K562 (cell line): ENCODE measurements at regions not wholly inside any gene's neighbourhood (a gene's known extent, or its start where the extent isn't known, plus 50 kb on each side); places are given as distances from the start of the nearest gene placed in this dataset.

Source experiments
- ATAC-seq: fragments of 200-7000 bp; cut with Tn5 transposase; 3 replicates; pipeline ENCODE4 v1.9.1; 2020; ENCODE audit warnings: moderate library complexity
- BruUV-seq: library from RNA; stranded (reverse); fragments of 400-500 nt; replicated peaks from 2 replicates; lab custom pipeline; 2021; lab: Mats Ljungman, UMichigan
- CTCF ChIA-PET: fragments of 300-600 bp; formaldehyde crosslinking; extraction: SDS; loops from one replicate; lab custom pipeline; 2021; ENCODE audit warnings: low intra/inter-chr PET ratio; lab: Yijun Ruan, JAX
- POLR2A ChIA-PET: fragments of 300-600, 350-650 bp; sonication (Branson Sonifier 250); formaldehyde crosslinking; extraction: SDS; loops from one replicate; lab custom pipeline; 2021; ENCODE audit warnings: antibody characterized with exemption, inconsistent platforms; lab: Yijun Ruan, JAX
- DNase-seq, 4 experiments: peaks; one replicate each; pipeline versions ENCODE4 v3.0.0 to v3.0.0-alpha.2; 2011 to 2018; ENCODE audit warnings: low spot score in 3 of 4, mixed read lengths in 3 of 4; ENCODE audit errors: extremely low read depth in 1 of 4
- FAIRE-seq: peaks from 2 replicates; lab custom pipeline; 2011; peaks lifted over from hg19 to GRCh38; lab: Jason Lieb, UNC
- H2AFZ ChIP-seq: 2 replicates; pipeline ENCODE4 v1.6.0; 2011; ENCODE audit warnings: low read depth, low read length, control low read depth, inconsistent platforms
- H3K27ac ChIP-seq: fragments of 200-600 bp; 3 replicates; pipeline ENCODE4 v1.8.0; 2011; ENCODE audit warnings: low read depth, mild to moderate bottlenecking, control low read depth, inconsistent platforms, low read length, moderate library complexity, mixed read lengths; ENCODE audit errors: extremely low read depth
- H3K27me3 ChIP-seq, 2 experiments: fragments of 300-600 bp in 1 of 2; 2 replicates in 1 of 2; 3 replicates in 1 of 2; pipeline versions ENCODE4 v1.6.0 to v1.8.0; 2011; ENCODE audit warnings: inconsistent platforms in 2 of 2, low read length in 2 of 2, mild to moderate bottlenecking in 1 of 2, mixed read lengths in 1 of 2, moderate library complexity in 1 of 2; ENCODE audit not compliant: control insufficient read depth in 2 of 2, insufficient read depth in 2 of 2
- H3K36me3 ChIP-seq: fragments of 300-600 bp; 3 replicates; pipeline ENCODE4 v1.8.0; 2011; ENCODE audit warnings: mild to moderate bottlenecking, low read length, inconsistent platforms; ENCODE audit not compliant: control insufficient read depth, insufficient read depth
- H3K4me1 ChIP-seq, 2 experiments: fragments of 200-600 bp in 1 of 2; replicated peaks in 1 of 2; 2 replicates in 1 of 2; 3 replicates in 1 of 2; pipeline versions ENCODE4 v1.5.1 to v1.8.0; 2011; ENCODE audit warnings: inconsistent platforms in 2 of 2, low read length in 2 of 2, mild to moderate bottlenecking in 1 of 2, mixed read lengths in 1 of 2, moderate library complexity in 1 of 2; ENCODE audit not compliant: control insufficient read depth in 2 of 2, insufficient read depth in 2 of 2
- H3K4me2 ChIP-seq: 2 replicates; pipeline ENCODE4 v1.6.1; 2011; ENCODE audit warnings: low read length, control low read depth, inconsistent platforms, mixed read lengths; ENCODE audit not compliant: insufficient read depth
- H3K4me3 ChIP-seq: fragments of 200-600 bp; sonication (generic), shearing (Covaris generic); 2 replicates; pipeline ENCODE4 v1.5.1; 2016; ENCODE audit warnings: control low read depth, inconsistent platforms
- H3K79me2 ChIP-seq: fragments of 200-600 bp; 3 replicates; pipeline ENCODE4 v1.8.0; 2011; ENCODE audit warnings: low read length, inconsistent platforms; ENCODE audit not compliant: control insufficient read depth, insufficient read depth
- H3K9ac ChIP-seq, 2 experiments: 2 replicates each; pipeline versions ENCODE4 v1.6.0 to v1.6.1; 2011; ENCODE audit warnings: low read depth in 2 of 2, low read length in 2 of 2, control low read depth in 1 of 2, inconsistent platforms in 1 of 2, mild to moderate bottlenecking in 1 of 2, mixed read lengths in 1 of 2; ENCODE audit not compliant: insufficient read depth in 1 of 2
- H3K9me1 ChIP-seq: one replicate; pipeline ENCODE4 v1.6.0; 2011; ENCODE audit warnings: inconsistent platforms, mild to moderate bottlenecking, low read length, moderate library complexity; ENCODE audit not compliant: control insufficient read depth, insufficient read depth
- H3K9me3 ChIP-seq: replicated peaks from 2 replicates; pipeline ENCODE4 v1.5.1; 2011; ENCODE audit warnings: low read depth, low read length, inconsistent platforms; ENCODE audit not compliant: control insufficient read depth, insufficient read depth
- H4K20me1 ChIP-seq: replicated peaks from 2 replicates; pipeline ENCODE4 v1.6.1; 2011; ENCODE audit warnings: low read length, inconsistent platforms, mixed read lengths; ENCODE audit not compliant: control insufficient read depth, insufficient read depth
- ASH1L ChIP-seq: fragments of 450-650 bp; IDR thresholded peaks from 2 replicates; pipeline ENCODE4 v1.6.1; 2018; ENCODE audit warnings: borderline replicate concordance, mild to moderate bottlenecking, low read depth; ENCODE audit not compliant: partially characterized antibody
- DPF2 ChIP-seq: fragments of 450-650 bp; IDR thresholded peaks from 2 replicates; pipeline ENCODE4 v1.6.1; 2016
- ETS1 ChIP-seq: conservative IDR thresholded peaks from 2 replicates; pipeline ENCODE4 v1.6.1; 2011; ENCODE audit warnings: low read depth, mild to moderate bottlenecking, low read length; ENCODE audit not compliant: control insufficient read depth
- HDAC6 ChIP-seq: IDR thresholded peaks from 2 replicates; pipeline ENCODE4 v1.6.1; 2012; ENCODE audit warnings: low read depth, mild to moderate bottlenecking, control low read depth, inconsistent platforms, low read length, moderate library complexity
- NCOA4 ChIP-seq: fragments of 450-650 bp; IDR thresholded peaks from 2 replicates; pipeline ENCODE4 v1.6.1; 2018; ENCODE audit warnings: mild to moderate bottlenecking; ENCODE audit not compliant: partially characterized antibody
- PPARD ChIP-seq: fragments of 250-450 bp; sonication (Bioruptor Pico); IDR thresholded peaks from 2 replicates; pipeline ENCODE4 v1.8.0; 2022; ENCODE audit warnings: inconsistent platforms, mild to moderate bottlenecking, moderate library complexity
- TCF15 ChIP-seq: fragments of 250-450 bp; sonication (Bioruptor Pico); IDR thresholded peaks from 2 replicates; pipeline ENCODE4 v1.8.0; 2022; ENCODE audit warnings: moderate library complexity, mild to moderate bottlenecking, inconsistent platforms
- TCF3 ChIP-seq: sonication (generic); formaldehyde crosslinking; IDR thresholded peaks from 2 replicates; pipeline ENCODE4 v1.4.0; 2020; ENCODE audit warnings: mild to moderate bottlenecking, missing genetic modification reagents
- ZNF165 ChIP-seq: fragments of 250-450 bp; sonication (Bioruptor Pico); IDR thresholded peaks from 2 replicates; pipeline ENCODE4 v1.4.0; 2020; ENCODE audit warnings: borderline replicate concordance
- ZNF224 ChIP-seq: sonication (generic); formaldehyde crosslinking; IDR thresholded peaks from 2 replicates; pipeline ENCODE4 v1.8.0; 2022; ENCODE audit warnings: mild to moderate bottlenecking, missing genetic modification reagents
- ZNF274 ChIP-seq: IDR thresholded peaks from 2 replicates; pipeline ENCODE4 v1.6.1; 2011; ENCODE audit warnings: low read depth, mild to moderate bottlenecking, low read length, moderate library complexity, borderline replicate concordance
- ZNF77 ChIP-seq: fragments of 250-450 bp; sonication (Bioruptor Pico); IDR thresholded peaks from 2 replicates; pipeline ENCODE4 v1.5.0; 2020
- WGBS: fragments of 100-300 bp; shearing (Covaris generic); methylation state at CpG from one replicate; pipeline ENCODE4 v1.1.6; 2016; ENCODE audit warnings: low coverage, mixed read lengths; ENCODE audit not compliant: insufficient coverage; ENCODE audit errors: missing lambda C conversion rate; 5-methylcytosine and 5-hydroxymethylcytosine counted together
- in situ Hi-C: fragments of 300-500 bp; cut with MboI; formaldehyde crosslinking; loops from 4 replicates; pipeline ENCODE4 v1.15.0; 2018; ENCODE audit warnings: inconsistent platforms, mixed read lengths
- intact Hi-C: fragments of 100-400 bp; cut with micrococcal nuclease; formaldehyde crosslinking; loops from 2 replicates; pipeline ENCODE4 v1.14.2; 2022

GRCh38 chr2:156955701-156956100 is 301.8 kb upstream of the GALNT5 start (continued):
- TF ChIP-seq NCOA4 (no peak), TCF3 (CRISPR knock-in tag) (no peak), PPARD (CRISPR knock-in tag) (no peak), ASH1L (no peak), ZNF77 (CRISPR knock-in tag) (no peak)

- H2AFZ ChIP-seq, result no peak overlapping the region
- 4% methylated on average over 2 of the region's 2 CpGs for WGBS
- intact Hi-C loops, result no loop called here
- DNase-seq, result no peak
- no peaks in the 10 kb centered on the region for H3K9me1 ChIP-seq
- 0 out of 5 replicates have a peak, but pooled peaks cover 0 to 3% of the 10 kb centered on the region in 2 experiments for H3K4me1 ChIP-seq
- ChIA-PET CTCF (no interaction called here), POLR2A (no interaction called here)
- H3K4me3 ChIP-seq, result no peak overlapping the region
- H3K4me2 ChIP-seq, result no peak overlapping the region
- no peaks in the 10 kb centered on the region for H3K27me3 ChIP-seq
- no peak overlapping the region for H3K9ac ChIP-seq
- no TSS peak for BruUV-seq
- no peaks in the 10 kb centered on the region for H3K79me2 ChIP-seq
- no peak for TF ChIP-seq TCF15
- no peak for TF ChIP-seq DPF2
- no peak for TF ChIP-seq ZNF224 (CRISPR knock-in tag)
- no peak for TF ChIP-seq ETS1
- TF ChIP-seq ZNF165 (CRISPR knock-in tag), result no peak
- no peak for TF ChIP-seq HDAC6
- no peak for TF ChIP-seq ZNF274
- in situ Hi-C loops, result no loop called here
- ATAC-seq, result no peak
- no peaks in the 10 kb centered on the region for H3K9me3 ChIP-seq
- H3K27ac ChIP-seq, result no peak overlapping the region
- no peak for FAIRE-seq
- H3K36me3 ChIP-seq, result no peaks in the 10 kb centered on the region
- no peaks in the 10 kb centered on the region for H4K20me1 ChIP-seq
These were observed 301.3 kb upstream of the GALNT5 start for GRCh38 chr2:156956161-156956560.
